Midbrain (tissue), 1 donor: ENCODE measurements at regions not wholly inside any gene's neighbourhood (a gene's known extent, or its start where the extent isn't known, plus 50 kb on each side); places are given as distances from the start of the nearest gene placed in this dataset.
"Not testable (repeated sequence)": the region's sequence is repeated elsewhere in the genome, so short reads cannot be mapped to it uniquely, and the experiment has no call there.

Experiments
- DNase-seq: peaks from one replicate; lab custom pipeline; 2025; lab: John Stamatoyannopoulos, UW

GRCh38 chr10:9036711-9037204 lies 982.3 kb downstream of the GATA3 start:
- no peak for DNase-seq

GRCh38 chr10:9038146-9038714 lies 983.7 kb downstream of the GATA3 start:
- DNase-seq = no peak

GRCh38 chr10:9043466-9043865 lies 989.0 kb downstream of the GATA3 start:
- no peak for DNase-seq

GRCh38 chr10:9045311-9045710 lies 990.8 kb downstream of the GATA3 start:
- DNase-seq = no peak

GRCh38 chr10:9051328-9051974 lies 997.0 kb downstream of the GATA3 start:
- no peak for DNase-seq

GRCh38 chr10:9052767-9053166 lies 998.3 kb downstream of the GATA3 start:
- DNase-seq = no peak

- no peak for DNase-seq
These were observed 1002.0 kb downstream of the GATA3 start for GRCh38 chr10:9056521-9056920.

GRCh38 chr10:9057293-9057692 lies 1002.8 kb downstream of the GATA3 start:
- not testable (repeated sequence) for DNase-seq

GRCh38 chr10:9060314-9060713 lies 1005.8 kb downstream of the GATA3 start:
- no peak for DNase-seq

GRCh38 chr10:9061871-9062270 lies 1007.4 kb downstream of the GATA3 start:
- no peak for DNase-seq

GRCh38 chr10:9066152-9066551 lies 1011.7 kb downstream of the GATA3 start:
- DNase-seq = no peak

- DNase-seq = no peak
These were observed 1013.5 kb downstream of the GATA3 start for GRCh38 chr10:9068003-9068402.

GRCh38 chr10:9069136-9069535 lies 1014.6 kb downstream of the GATA3 start:
- DNase-seq = no peak

GRCh38 chr10:9075420-9075819 lies 1020.9 kb downstream of the GATA3 start:
- DNase-seq = no peak

GRCh38 chr10:9076066-9076465 lies 1021.6 kb downstream of the GATA3 start:
- DNase-seq = no peak

GRCh38 chr10:9081253-9081652 lies 1026.8 kb downstream of the GATA3 start:
- DNase-seq = no peak

GRCh38 chr10:9081961-9082360 lies 1027.5 kb downstream of the GATA3 start:
- no peak for DNase-seq

- no peak for DNase-seq
These were observed 1037.1 kb downstream of the GATA3 start for GRCh38 chr10:9091530-9092093.

- DNase-seq = no peak
These were observed 1041.8 kb downstream of the GATA3 start for GRCh38 chr10:9096288-9096687.

GRCh38 chr10:9097206-9097990 lies 1042.9 kb downstream of the GATA3 start:
- DNase-seq = no peak

- no peak for DNase-seq
These were observed 1043.5 kb downstream of the GATA3 start for GRCh38 chr10:9097991-9098306.

GRCh38 chr10:9102026-9102425 lies 1047.5 kb downstream of the GATA3 start:
- DNase-seq = no peak

GRCh38 chr10:9103301-9103700 lies 1048.8 kb downstream of the GATA3 start:
- no peak for DNase-seq
